HG02678 (cell line): ENCODE measurements at regions not wholly inside any gene's neighbourhood (a gene's known extent, or its start where the extent isn't known, plus 50 kb on each side); places are given as distances from the start of the nearest gene placed in this dataset.
"Not testable (repeated sequence)": the region's sequence is repeated elsewhere in the genome, so short reads cannot be mapped to it uniquely, and the experiment has no call there.

Experiments used
- ATAC-seq: cut with Tn5 transposase; IDR thresholded peaks from one replicate; pipeline ENCODE4 v1.9.1; 2021; ENCODE audit warnings: mild to moderate bottlenecking, moderate library complexity; ENCODE audit not compliant: unreplicated experiment

GRCh38 chr6:115643762-115644161 is 416.9 kb downstream of the FRK start:
- no peak for ATAC-seq

GRCh38 chr6:115634887-115635286 is 425.8 kb downstream of the FRK start:
- no peak for ATAC-seq

GRCh38 chr6:115634131-115634530 is 426.6 kb downstream of the FRK start:
- no peak for ATAC-seq

GRCh38 chr6:115631028-115631427 is 429.7 kb downstream of the FRK start:
- no peak for ATAC-seq

- ATAC-seq = no peak
These were observed 430.2 kb downstream of the FRK start for GRCh38 chr6:115630424-115631024.

- no peak for ATAC-seq
These were observed 431.3 kb downstream of the FRK start for GRCh38 chr6:115629415-115629814.

- ATAC-seq = no peak
These were observed 442.4 kb downstream of the FRK start for GRCh38 chr6:115618256-115618655.

GRCh38 chr6:115617031-115617430 is 443.7 kb downstream of the FRK start:
- ATAC-seq = no peak

GRCh38 chr6:115613488-115613887 is 447.2 kb downstream of the FRK start:
- no peak for ATAC-seq

GRCh38 chr6:115612796-115613479 is 447.8 kb downstream of the FRK start:
- ATAC-seq = no peak

- no peak for ATAC-seq
These were observed 448.5 kb downstream of the FRK start for GRCh38 chr6:115612216-115612615.

- no peak for ATAC-seq
These were observed 450.0 kb downstream of the FRK start for GRCh38 chr6:115610696-115611095.

- ATAC-seq = no peak
These were observed 451.6 kb downstream of the FRK start for GRCh38 chr6:115609111-115609510.

GRCh38 chr6:115602466-115602865 is 458.2 kb downstream of the FRK start:
- no peak for ATAC-seq

GRCh38 chr6:115601509-115601908 is 459.2 kb downstream of the FRK start:
- ATAC-seq = no peak

GRCh38 chr6:115601064-115601463 is 459.6 kb downstream of the FRK start:
- no peak for ATAC-seq

- no peak for ATAC-seq
These were observed 465.8 kb downstream of the FRK start for GRCh38 chr6:115594891-115595290.

GRCh38 chr6:115592025-115592424 is 468.7 kb downstream of the FRK start:
- ATAC-seq = no peak

GRCh38 chr6:115589072-115589471 is 471.6 kb downstream of the FRK start:
- ATAC-seq = not testable (repeated sequence)

- no peak for ATAC-seq
These were observed 477.4 kb downstream of the FRK start for GRCh38 chr6:115583290-115583689.

GRCh38 chr6:115582386-115582785 is 478.3 kb downstream of the FRK start:
- no peak for ATAC-seq

GRCh38 chr6:115579565-115579964 is 481.1 kb downstream of the FRK start:
- not testable (repeated sequence) for ATAC-seq

- ATAC-seq = no peak
These were observed 483.4 kb downstream of the FRK start for GRCh38 chr6:115577270-115577669.
